ENCODE measurements at regions not wholly inside any gene's neighbourhood (a gene's known extent, or its start where the extent isn't known, plus 50 kb on each side); places are given as distances from the start of the nearest gene placed in this dataset.
"Not testable (repeated sequence)": the region's sequence is repeated elsewhere in the genome, so short reads cannot be mapped to it uniquely, and the experiment has no call there.

DNA sequence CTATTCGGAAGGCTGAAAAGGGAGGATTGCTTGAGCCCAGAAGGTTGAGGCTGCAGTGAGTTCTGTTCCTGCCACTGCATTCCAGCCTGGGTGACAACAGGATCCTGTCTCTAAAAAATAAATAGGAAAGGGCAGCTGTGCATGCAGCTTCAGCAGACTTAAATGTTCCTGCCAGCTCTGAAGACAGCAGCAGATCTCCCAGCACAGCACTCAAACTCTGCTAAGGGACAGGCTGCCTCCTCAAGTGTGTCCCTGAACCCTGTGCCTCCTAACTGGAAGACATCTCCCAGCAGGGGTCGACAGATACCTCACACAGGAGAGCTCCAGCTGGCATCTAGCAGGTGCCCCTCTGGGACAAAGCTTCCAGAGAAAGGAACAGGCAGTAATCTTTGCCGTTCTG, 117.9 kb downstream of the CXCL12 start:
- DNase-seq, result no peak

GRCh38 chr10:44264244-44264643, 120.7 kb downstream of the CXCL12 start:
- DNase-seq, result no peak

GRCh38 chr10:44263771-44264170, 121.1 kb downstream of the CXCL12 start:
- no peak for DNase-seq

- no peak for DNase-seq
These were observed 122.2 kb downstream of the CXCL12 start for GRCh38 chr10:44262551-44263251.

GRCh38 chr10:44261710-44262455, 123.0 kb downstream of the CXCL12 start:
- DNase-seq, result no peak

DNA sequence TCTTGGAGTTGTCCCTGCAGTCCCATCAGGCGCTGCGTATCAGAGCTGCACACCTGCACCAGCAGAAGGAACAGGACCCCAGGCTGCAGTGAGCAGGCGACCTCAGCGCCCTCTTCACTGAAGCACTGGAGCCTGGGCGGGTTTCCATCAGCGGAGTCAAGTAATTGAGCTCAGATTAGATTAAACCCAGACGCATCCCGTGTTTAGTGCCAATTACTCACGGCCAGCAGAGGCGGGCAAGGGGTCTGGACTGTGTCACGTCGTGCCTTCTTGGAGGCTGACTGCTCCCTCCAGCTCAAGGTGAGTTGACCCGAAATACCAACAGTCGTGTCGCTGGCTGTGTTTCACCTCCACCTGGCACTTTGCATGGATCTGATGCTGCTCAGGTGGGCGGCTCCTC, 123.6 kb downstream of the CXCL12 start:
- no peak for DNase-seq

DNA sequence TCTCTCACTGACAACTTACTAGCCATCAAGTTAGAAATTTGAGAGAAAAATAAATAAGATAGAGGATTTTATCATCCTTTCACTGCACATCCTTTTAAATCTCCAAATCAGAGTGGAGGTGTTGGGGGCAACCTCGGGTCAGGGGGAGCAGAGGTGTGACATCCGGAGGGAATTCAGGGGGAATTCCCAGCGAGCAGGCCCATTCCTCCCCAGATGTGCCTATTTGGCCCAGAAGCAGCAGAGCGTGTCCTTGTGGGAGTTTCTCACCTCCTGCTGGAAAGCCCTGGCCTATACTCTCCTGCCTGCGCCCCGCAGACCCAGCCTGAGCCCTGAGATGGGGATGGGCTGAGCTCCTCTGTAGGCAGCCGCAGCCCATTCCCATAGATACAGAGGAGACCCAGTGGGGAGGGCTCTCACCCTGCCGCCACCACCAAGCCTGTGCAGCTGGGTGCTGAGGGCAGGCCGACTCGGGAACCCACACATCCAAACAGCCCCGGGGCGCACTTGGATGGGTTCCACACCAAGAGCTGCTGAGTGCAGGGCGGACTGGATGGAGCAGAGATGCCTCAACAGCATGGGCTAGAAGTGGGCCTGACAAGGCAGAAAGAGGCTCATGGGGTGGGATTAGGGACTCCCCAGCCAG, 124.5 kb downstream of the CXCL12 start:
- DNase-seq, result no peak

GRCh38 chr10:44259090-44259874, 125.6 kb downstream of the CXCL12 start:
- DNase-seq, result no peak

GRCh38 chr10:44258460-44259089, 126.3 kb downstream of the CXCL12 start:
- no peak for DNase-seq

- no peak for DNase-seq
These were observed 126.9 kb downstream of the CXCL12 start for GRCh38 chr10:44258019-44258418.

DNA sequence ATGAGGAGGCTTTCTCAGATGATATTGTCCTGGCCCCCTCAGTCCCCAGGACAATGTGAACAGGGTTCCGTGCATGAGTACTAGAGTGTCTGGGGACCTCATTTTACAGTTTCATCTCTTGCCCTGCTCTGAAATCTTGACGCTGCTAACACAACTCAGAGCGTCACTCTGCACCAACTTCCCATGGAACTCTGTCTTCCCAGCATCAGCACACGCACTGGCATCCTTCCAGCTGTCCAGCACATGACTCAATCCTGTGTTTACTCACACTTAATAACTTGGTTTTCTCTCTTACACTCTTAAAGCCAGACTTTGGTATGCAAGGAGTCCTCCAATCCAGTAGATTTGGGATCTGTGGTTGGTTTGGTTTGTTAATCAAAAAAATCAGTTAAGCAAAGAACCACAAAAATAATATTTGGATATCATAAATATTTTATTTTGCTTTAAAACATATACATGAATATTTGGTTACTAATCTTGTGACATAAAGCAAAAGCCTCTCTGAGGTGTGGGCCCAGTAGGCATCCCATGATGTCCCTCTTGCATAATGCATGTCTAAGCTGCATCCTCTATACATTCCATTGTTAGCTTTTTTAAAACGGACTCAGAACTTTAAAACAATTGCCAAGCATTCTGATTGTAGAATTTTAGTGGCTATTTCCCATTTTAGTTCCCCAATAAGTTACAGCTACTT, 131.0 kb downstream of the CXCL12 start:
- no peak for DNase-seq

GRCh38 chr10:44252631-44253030, 132.3 kb downstream of the CXCL12 start:
- DNase-seq, result not testable (repeated sequence)

DNA sequence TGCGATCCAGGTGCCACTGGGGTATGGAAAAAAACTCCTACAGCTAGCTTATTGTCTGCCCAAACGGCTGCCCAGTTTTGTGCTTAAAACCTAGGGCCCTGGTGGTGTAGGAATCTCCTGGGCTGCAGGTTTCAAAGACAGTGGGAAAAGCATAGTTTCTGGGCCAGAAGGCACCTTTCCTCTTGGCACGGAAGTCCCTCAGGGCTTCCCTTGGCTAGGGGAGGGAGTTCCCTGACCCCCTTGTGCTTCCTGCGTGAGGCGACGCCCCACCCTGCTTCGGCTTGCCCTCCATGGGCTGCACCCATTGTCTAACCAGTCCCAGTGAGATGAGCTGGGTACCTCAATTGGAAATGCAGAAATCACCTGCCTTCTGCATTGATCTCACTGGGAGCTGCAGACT, 135.0 kb downstream of the CXCL12 start:
- not testable (repeated sequence) for DNase-seq

DNA sequence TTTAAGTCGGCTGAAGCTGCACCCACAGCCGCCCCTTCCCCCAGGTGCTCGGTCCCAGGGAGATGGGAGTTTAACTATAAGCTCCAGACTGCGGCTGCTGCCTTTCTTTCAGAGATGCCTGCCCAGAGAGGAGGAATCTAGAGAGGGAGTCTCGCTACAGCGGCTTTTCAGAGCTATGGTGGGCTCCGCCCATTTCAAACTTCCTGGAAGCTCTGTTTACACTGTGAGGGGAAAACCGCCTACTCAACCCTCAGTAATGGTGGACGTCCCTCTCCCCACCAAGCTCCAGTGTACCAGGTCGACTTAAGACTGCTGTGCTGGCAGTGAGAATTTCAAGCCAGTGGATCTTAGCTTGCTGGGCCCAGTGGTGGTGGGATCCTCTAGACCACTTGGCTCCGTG, 135.4 kb downstream of the CXCL12 start:
- DNase-seq, result no peak

DNA sequence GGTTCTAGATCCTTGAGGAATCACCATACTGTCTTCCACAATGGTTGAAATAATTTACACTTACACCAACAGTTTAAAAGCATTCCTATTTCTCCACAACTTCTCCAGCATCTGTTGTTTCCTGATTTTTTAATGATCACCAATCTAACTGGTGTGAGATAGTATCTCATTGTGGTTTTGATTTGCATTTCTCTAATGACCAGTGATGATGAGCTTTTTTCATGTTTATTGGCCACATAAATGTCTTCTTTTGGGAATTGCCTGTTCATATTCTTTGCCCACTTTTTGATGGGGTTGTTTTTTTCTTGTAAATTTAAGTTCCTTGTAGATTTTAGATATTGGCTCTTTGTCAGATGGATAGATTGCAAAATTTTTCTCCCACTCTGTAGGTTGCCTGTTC, 138.2 kb downstream of the CXCL12 start:
- not testable (repeated sequence) for DNase-seq

- DNase-seq, result not testable (repeated sequence)
These were observed 138.6 kb downstream of the CXCL12 start for GRCh38 chr10:44246287-44246686.

- no peak for DNase-seq
These were observed 139.3 kb downstream of the CXCL12 start for GRCh38 chr10:44245601-44245938.

- DNase-seq, result no peak
These were observed 139.9 kb downstream of the CXCL12 start for GRCh38 chr10:44244745-44245600.

- DNase-seq, result no peak
These were observed 140.9 kb downstream of the CXCL12 start for GRCh38 chr10:44243851-44244510.

GRCh38 chr10:44242826-44243225, 142.1 kb downstream of the CXCL12 start:
- DNase-seq, result no peak

DNA sequence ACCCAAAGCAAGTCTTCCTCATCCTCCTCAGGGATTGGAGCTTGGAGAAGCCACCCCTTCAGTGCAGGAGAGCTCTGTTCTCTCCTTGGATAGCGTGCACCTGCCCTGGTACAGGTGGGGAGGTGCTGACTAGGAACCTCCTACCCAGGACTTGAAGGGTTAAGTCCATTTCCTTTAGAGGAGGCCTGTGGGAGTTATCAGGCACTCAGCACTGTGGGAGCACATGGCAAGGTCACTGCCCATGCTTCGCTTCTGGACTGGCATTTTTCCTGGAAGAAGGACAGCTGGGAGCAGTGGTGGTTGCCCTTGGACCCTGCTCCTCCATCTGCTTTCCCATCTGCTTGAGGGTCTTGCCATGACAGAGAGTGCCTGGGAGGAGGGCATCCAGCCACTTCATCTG, 142.8 kb downstream of the CXCL12 start:
- DNase-seq, result no peak

All from NCI-H526 treated with DMSO at 0.1 percent for 48 hours (cell line).